Epithelial cell of esophagus (primary cell): ENCODE measurements at regions not wholly inside any gene's neighbourhood (a gene's known extent, or its start where the extent isn't known, plus 50 kb on each side); places are given as distances from the start of the nearest gene placed in this dataset.

ENCODE experiments used
- DNase-seq: peaks from one replicate; pipeline ENCODE4 v3.0.0; 2010; ENCODE audit warnings: low read depth
- H3K4me3 ChIP-seq: 2 replicates; pipeline ENCODE4 v1.5.1; 2011; ENCODE audit warnings: mild to moderate bottlenecking, low read length, control low read depth
- TF ChIP-seq, protein P1 (sequence below): IDR thresholded peaks from 2 replicates; pipeline ENCODE4 v1.5.1; 2011; ENCODE audit warnings: low read depth, mild to moderate bottlenecking, low read length, control low read depth, inconsistent platforms; ENCODE audit not compliant: insufficient read depth; ENCODE audit errors: missing control alignments

DNA sequence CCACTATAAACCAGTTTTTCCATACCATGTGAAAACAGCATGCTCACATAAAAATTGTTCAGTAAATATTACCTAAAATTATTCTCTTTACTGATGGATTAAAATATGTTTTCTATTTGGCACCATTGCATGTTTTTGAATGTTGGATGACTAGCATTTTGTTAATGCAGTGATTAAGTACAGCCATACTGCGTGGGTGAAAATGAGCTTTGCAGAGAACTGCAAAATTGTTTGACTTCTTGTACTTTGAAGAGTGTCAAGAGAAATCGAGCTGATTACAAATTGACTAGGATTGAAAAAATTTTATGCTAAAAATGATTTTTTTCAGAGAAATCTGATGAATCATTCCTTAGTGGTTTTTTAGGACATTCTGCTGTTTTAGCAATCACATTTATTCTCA lies 452.9 kb downstream of the RPL10L start:
- no peak for DNase-seq

GRCh38 chr14:46197856-46198255 lies 453.7 kb downstream of the RPL10L start:
- DNase-seq, result no peak
- TF ChIP-seq, protein P1, sequence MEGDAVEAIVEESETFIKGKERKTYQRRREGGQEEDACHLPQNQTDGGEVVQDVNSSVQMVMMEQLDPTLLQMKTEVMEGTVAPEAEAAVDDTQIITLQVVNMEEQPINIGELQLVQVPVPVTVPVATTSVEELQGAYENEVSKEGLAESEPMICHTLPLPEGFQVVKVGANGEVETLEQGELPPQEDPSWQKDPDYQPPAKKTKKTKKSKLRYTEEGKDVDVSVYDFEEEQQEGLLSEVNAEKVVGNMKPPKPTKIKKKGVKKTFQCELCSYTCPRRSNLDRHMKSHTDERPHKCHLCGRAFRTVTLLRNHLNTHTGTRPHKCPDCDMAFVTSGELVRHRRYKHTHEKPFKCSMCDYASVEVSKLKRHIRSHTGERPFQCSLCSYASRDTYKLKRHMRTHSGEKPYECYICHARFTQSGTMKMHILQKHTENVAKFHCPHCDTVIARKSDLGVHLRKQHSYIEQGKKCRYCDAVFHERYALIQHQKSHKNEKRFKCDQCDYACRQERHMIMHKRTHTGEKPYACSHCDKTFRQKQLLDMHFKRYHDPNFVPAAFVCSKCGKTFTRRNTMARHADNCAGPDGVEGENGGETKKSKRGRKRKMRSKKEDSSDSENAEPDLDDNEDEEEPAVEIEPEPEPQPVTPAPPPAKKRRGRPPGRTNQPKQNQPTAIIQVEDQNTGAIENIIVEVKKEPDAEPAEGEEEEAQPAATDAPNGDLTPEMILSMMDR, result no peak
- no peak overlapping the region for H3K4me3 ChIP-seq

More for the DNA sequence above, 452.9 kb downstream of the RPL10L start:
- H3K4me3 ChIP-seq, result no peak overlapping the region
- TF ChIP-seq, protein P1, result no peak
